ENCODE measurements at regions not wholly inside any gene's neighbourhood (a gene's known extent, or its start where the extent isn't known, plus 50 kb on each side); places are given as distances from the start of the nearest gene placed in this dataset.

- no peak for TF ChIP-seq EZH2phosphoT487 (IDR thresholded peaks at IDR 0.05; ENCODE audit: borderline replicate concordance, low read length)
- H3F3A ChIP-seq (ENCODE audit: control insufficient read depth, insufficient read depth): no peaks in the 10 kb centered on the region
- no peaks in the 10 kb centered on the region for H3K4me1 ChIP-seq (ENCODE audit: control insufficient read depth, low read length)
- H3K9me3 ChIP-seq (ENCODE audit: control insufficient read depth, insufficient read depth, low read length): peaks cover 8% of the 10 kb centered on the region; the same call in 1 of the 2 replicates
- H3K36me3 ChIP-seq (ENCODE audit: control insufficient read depth, low read length): no peaks in the 10 kb centered on the region
- H3K4me3 ChIP-seq (ENCODE audit: low read length): no peak overlapping the region
- no peaks in the 10 kb centered on the region for H3K79me2 ChIP-seq (ENCODE audit: control insufficient read depth, low read length)
- no peaks in the 10 kb centered on the region for H3K27me3 ChIP-seq (ENCODE audit: control insufficient read depth, low read length)
- H3K27ac ChIP-seq (ENCODE audit: low read depth, low read length): no peak overlapping the region
- no peaks in the 10 kb centered on the region for H4K20me1 ChIP-seq (ENCODE audit: control insufficient read depth, insufficient read depth, low read depth, low read length)
- no peaks in the 10 kb centered on the region for H3K9me2 ChIP-seq (replicated peaks; ENCODE audit: control insufficient read depth, low read length)
- H3K4me2 ChIP-seq (ENCODE audit: low read length): no peak overlapping the region
Observed at GRCh38 chr13:111575719-111576118, 255.3 kb downstream of the TEX29 start.

- Histone ChIP-seq H3K9me3 (ENCODE audit: control insufficient read depth, insufficient read depth, low read length) (peaks cover 8% of the 10 kb centered on the region; the same call in 1 of the 2 replicates), H3K4me3 (ENCODE audit: low read length) (no peak overlapping the region), H3K79me2 (ENCODE audit: control insufficient read depth, low read length) (no peaks in the 10 kb centered on the region), H3K27ac (ENCODE audit: low read depth, low read length) (no peak overlapping the region), H3K4me1 (ENCODE audit: control insufficient read depth, low read length) (no peaks in the 10 kb centered on the region), H3K4me2 (ENCODE audit: low read length) (no peak overlapping the region), H4K20me1 (ENCODE audit: control insufficient read depth, insufficient read depth, low read depth, low read length) (no peaks in the 10 kb centered on the region), H3K36me3 (ENCODE audit: control insufficient read depth, low read length) (no peaks in the 10 kb centered on the region), H3F3A (ENCODE audit: control insufficient read depth, insufficient read depth) (no peaks in the 10 kb centered on the region), H3K27me3 (ENCODE audit: control insufficient read depth, low read length) (no peaks in the 10 kb centered on the region), H3K9me2 (replicated peaks; ENCODE audit: control insufficient read depth, low read length) (no peaks in the 10 kb centered on the region)
- TF ChIP-seq CTCF (IDR thresholded peaks at IDR 0.05; ENCODE audit: low read depth, low read length, poor library complexity, severe bottlenecking) (no peak), EZH2phosphoT487 (IDR thresholded peaks at IDR 0.05; ENCODE audit: borderline replicate concordance, low read length) (no peak)
Observed at GRCh38 chr13:111577208-111577828, 256.9 kb downstream of the TEX29 start.

GRCh38 chr13:111577956-111578605, 257.6 kb downstream of the TEX29 start:
- peaks cover 8% of the 10 kb centered on the region; the same call in 1 of the 2 replicates for H3K9me3 ChIP-seq (ENCODE audit: control insufficient read depth, insufficient read depth, low read length)
- H3K79me2 ChIP-seq (ENCODE audit: control insufficient read depth, low read length): no peaks in the 10 kb centered on the region
- TF ChIP-seq CTCF (IDR thresholded peaks at IDR 0.05; ENCODE audit: low read depth, low read length, poor library complexity, severe bottlenecking) (no peak), EZH2phosphoT487 (IDR thresholded peaks at IDR 0.05; ENCODE audit: borderline replicate concordance, low read length) (no peak)
- H3F3A ChIP-seq (ENCODE audit: control insufficient read depth, insufficient read depth): no peaks in the 10 kb centered on the region
- no peaks in the 10 kb centered on the region for H3K27me3 ChIP-seq (ENCODE audit: control insufficient read depth, low read length)
- no peak overlapping the region for H3K4me2 ChIP-seq (ENCODE audit: low read length)
- H3K36me3 ChIP-seq (ENCODE audit: control insufficient read depth, low read length): no peaks in the 10 kb centered on the region
- H3K4me1 ChIP-seq (ENCODE audit: control insufficient read depth, low read length): no peaks in the 10 kb centered on the region
- H3K9me2 ChIP-seq (replicated peaks; ENCODE audit: control insufficient read depth, low read length): no peaks in the 10 kb centered on the region
- H3K4me3 ChIP-seq (ENCODE audit: low read length): no peak overlapping the region
- no peaks in the 10 kb centered on the region for H4K20me1 ChIP-seq (ENCODE audit: control insufficient read depth, insufficient read depth, low read depth, low read length)
- no peak overlapping the region for H3K27ac ChIP-seq (ENCODE audit: low read depth, low read length)

GRCh38 chr13:111584101-111584672, 263.7 kb downstream of the TEX29 start:
- H3K27me3 ChIP-seq (ENCODE audit: control insufficient read depth, low read length): no peaks in the 10 kb centered on the region
- H3K4me1 ChIP-seq (ENCODE audit: control insufficient read depth, low read length): no peaks in the 10 kb centered on the region
- H3K36me3 ChIP-seq (ENCODE audit: control insufficient read depth, low read length): no peaks in the 10 kb centered on the region
- no peak overlapping the region for H3K4me2 ChIP-seq (ENCODE audit: low read length)
- H3K9me3 ChIP-seq (ENCODE audit: control insufficient read depth, insufficient read depth, low read length): no peaks in the 10 kb centered on the region
- TF ChIP-seq EZH2phosphoT487 (IDR thresholded peaks at IDR 0.05; ENCODE audit: borderline replicate concordance, low read length) (no peak), CTCF (IDR thresholded peaks at IDR 0.05; ENCODE audit: low read depth, low read length, poor library complexity, severe bottlenecking) (no peak)
- no peaks in the 10 kb centered on the region for H3K79me2 ChIP-seq (ENCODE audit: control insufficient read depth, low read length)
- no peaks in the 10 kb centered on the region for H3K9me2 ChIP-seq (replicated peaks; ENCODE audit: control insufficient read depth, low read length)
- no peak overlapping the region for H3K27ac ChIP-seq (ENCODE audit: low read depth, low read length)
- H3F3A ChIP-seq (ENCODE audit: control insufficient read depth, insufficient read depth): no peaks in the 10 kb centered on the region
- no peaks in the 10 kb centered on the region for H4K20me1 ChIP-seq (ENCODE audit: control insufficient read depth, insufficient read depth, low read depth, low read length)
- no peak overlapping the region for H3K4me3 ChIP-seq (ENCODE audit: low read length)

Measured in DOHH2 (cell line).